ENCODE measurements at regions not wholly inside any gene's neighbourhood (a gene's known extent, or its start where the extent isn't known, plus 50 kb on each side); places are given as distances from the start of the nearest gene placed in this dataset.

- Histone ChIP-seq H3K4me1 (ENCODE audit: control insufficient read depth, insufficient read depth, low read length, poor library complexity, severe bottlenecking) (no peaks in the 10 kb centered on the region), H3K27me3 (replicated peaks; ENCODE audit: control insufficient read depth, insufficient read depth, low read length, poor library complexity, severe bottlenecking) (no peaks in the 10 kb centered on the region), H3K4me3 (ENCODE audit: insufficient read depth, low read depth, low read length, poor library complexity, severe bottlenecking) (no peak overlapping the region), H3K36me3 (ENCODE audit: control insufficient read depth, insufficient read depth, low read length) (no peaks in the 10 kb centered on the region), H3K27ac (ENCODE audit: insufficient read depth, low read length, poor library complexity, severe bottlenecking) (no peak overlapping the region), H3K9me3 (ENCODE audit: control insufficient read depth, low read length) (no peaks in the 10 kb centered on the region)
- no peak for DNase-seq
Measured at GRCh38 chr15:47363653-47364052, 353.7 kb upstream of the SEMA6D start.

- no peak overlapping the region for H3K4me3 ChIP-seq (ENCODE audit: insufficient read depth, low read depth, low read length, poor library complexity, severe bottlenecking)
- no peaks in the 10 kb centered on the region for H3K9me3 ChIP-seq (ENCODE audit: control insufficient read depth, low read length)
- H3K4me1 ChIP-seq (ENCODE audit: control insufficient read depth, insufficient read depth, low read length, poor library complexity, severe bottlenecking), result no peaks in the 10 kb centered on the region
- no peaks in the 10 kb centered on the region for H3K27me3 ChIP-seq (replicated peaks; ENCODE audit: control insufficient read depth, insufficient read depth, low read length, poor library complexity, severe bottlenecking)
- DNase-seq, result no peak
- no peak overlapping the region for H3K27ac ChIP-seq (ENCODE audit: insufficient read depth, low read length, poor library complexity, severe bottlenecking)
- H3K36me3 ChIP-seq (ENCODE audit: control insufficient read depth, insufficient read depth, low read length), result no peaks in the 10 kb centered on the region
Measured at GRCh38 chr15:47364230-47365141, 352.8 kb upstream of the SEMA6D start.

GRCh38 chr15:47366884-47367283 lies 350.4 kb upstream of the SEMA6D start:
- H3K4me3 ChIP-seq (ENCODE audit: insufficient read depth, low read depth, low read length, poor library complexity, severe bottlenecking), result no peak overlapping the region
- H3K27ac ChIP-seq (ENCODE audit: insufficient read depth, low read length, poor library complexity, severe bottlenecking), result no peak overlapping the region
- H3K4me1 ChIP-seq (ENCODE audit: control insufficient read depth, insufficient read depth, low read length, poor library complexity, severe bottlenecking), result no peaks in the 10 kb centered on the region
- no peaks in the 10 kb centered on the region for H3K36me3 ChIP-seq (ENCODE audit: control insufficient read depth, insufficient read depth, low read length)
- no peaks in the 10 kb centered on the region for H3K27me3 ChIP-seq (replicated peaks; ENCODE audit: control insufficient read depth, insufficient read depth, low read length, poor library complexity, severe bottlenecking)
- H3K9me3 ChIP-seq (ENCODE audit: control insufficient read depth, low read length), result no peaks in the 10 kb centered on the region
- DNase-seq, result no peak

- no peaks in the 10 kb centered on the region for H3K9me3 ChIP-seq (ENCODE audit: control insufficient read depth, low read length)
- no peaks in the 10 kb centered on the region for H3K27me3 ChIP-seq (replicated peaks; ENCODE audit: control insufficient read depth, insufficient read depth, low read length, poor library complexity, severe bottlenecking)
- DNase-seq, result no peak
- H3K4me3 ChIP-seq (ENCODE audit: insufficient read depth, low read depth, low read length, poor library complexity, severe bottlenecking), result no peak overlapping the region
- no peaks in the 10 kb centered on the region for H3K36me3 ChIP-seq (ENCODE audit: control insufficient read depth, insufficient read depth, low read length)
- no peak overlapping the region for H3K27ac ChIP-seq (ENCODE audit: insufficient read depth, low read length, poor library complexity, severe bottlenecking)
- H3K4me1 ChIP-seq (ENCODE audit: control insufficient read depth, insufficient read depth, low read length, poor library complexity, severe bottlenecking), result no peaks in the 10 kb centered on the region
Measured at GRCh38 chr15:47367726-47368390, 349.4 kb upstream of the SEMA6D start.

- Histone ChIP-seq H3K4me1 (ENCODE audit: control insufficient read depth, insufficient read depth, low read length, poor library complexity, severe bottlenecking) (no peaks in the 10 kb centered on the region), H3K4me3 (ENCODE audit: insufficient read depth, low read depth, low read length, poor library complexity, severe bottlenecking) (no peak overlapping the region), H3K9me3 (ENCODE audit: control insufficient read depth, low read length) (no peaks in the 10 kb centered on the region), H3K27ac (ENCODE audit: insufficient read depth, low read length, poor library complexity, severe bottlenecking) (no peak overlapping the region), H3K27me3 (replicated peaks; ENCODE audit: control insufficient read depth, insufficient read depth, low read length, poor library complexity, severe bottlenecking) (no peaks in the 10 kb centered on the region), H3K36me3 (ENCODE audit: control insufficient read depth, insufficient read depth, low read length) (no peaks in the 10 kb centered on the region)
- DNase-seq, result no peak
Measured at GRCh38 chr15:47371939-47372338, 345.4 kb upstream of the SEMA6D start.

GRCh38 chr15:47374222-47374621 lies 343.1 kb upstream of the SEMA6D start:
- no peaks in the 10 kb centered on the region for H3K27me3 ChIP-seq (replicated peaks; ENCODE audit: control insufficient read depth, insufficient read depth, low read length, poor library complexity, severe bottlenecking)
- no peaks in the 10 kb centered on the region for H3K4me1 ChIP-seq (ENCODE audit: control insufficient read depth, insufficient read depth, low read length, poor library complexity, severe bottlenecking)
- no peaks in the 10 kb centered on the region for H3K9me3 ChIP-seq (ENCODE audit: control insufficient read depth, low read length)
- H3K27ac ChIP-seq (ENCODE audit: insufficient read depth, low read length, poor library complexity, severe bottlenecking), result no peak overlapping the region
- no peak overlapping the region for H3K4me3 ChIP-seq (ENCODE audit: insufficient read depth, low read depth, low read length, poor library complexity, severe bottlenecking)
- no peak for DNase-seq
- no peaks in the 10 kb centered on the region for H3K36me3 ChIP-seq (ENCODE audit: control insufficient read depth, insufficient read depth, low read length)

- Histone ChIP-seq H3K9me3 (ENCODE audit: control insufficient read depth, low read length) (no peaks in the 10 kb centered on the region), H3K27ac (ENCODE audit: insufficient read depth, low read length, poor library complexity, severe bottlenecking) (no peak overlapping the region), H3K36me3 (ENCODE audit: control insufficient read depth, insufficient read depth, low read length) (no peaks in the 10 kb centered on the region), H3K4me3 (ENCODE audit: insufficient read depth, low read depth, low read length, poor library complexity, severe bottlenecking) (no peak overlapping the region), H3K27me3 (replicated peaks; ENCODE audit: control insufficient read depth, insufficient read depth, low read length, poor library complexity, severe bottlenecking) (no peaks in the 10 kb centered on the region), H3K4me1 (ENCODE audit: control insufficient read depth, insufficient read depth, low read length, poor library complexity, severe bottlenecking) (no peaks in the 10 kb centered on the region)
- DNase-seq, result no peak
Measured at GRCh38 chr15:47376190-47376589, 341.1 kb upstream of the SEMA6D start.

- Histone ChIP-seq H3K36me3 (ENCODE audit: control insufficient read depth, insufficient read depth, low read length) (no peaks in the 10 kb centered on the region), H3K27ac (ENCODE audit: insufficient read depth, low read length, poor library complexity, severe bottlenecking) (no peak overlapping the region), H3K9me3 (ENCODE audit: control insufficient read depth, low read length) (no peaks in the 10 kb centered on the region)
Measured at GRCh38 chr15:47377465-47377864, 339.8 kb upstream of the SEMA6D start.

GRCh38 chr15:47378527-47378926 lies 338.8 kb upstream of the SEMA6D start:
- Histone ChIP-seq H3K36me3 (ENCODE audit: control insufficient read depth, insufficient read depth, low read length) (no peaks in the 10 kb centered on the region), H3K27ac (ENCODE audit: insufficient read depth, low read length, poor library complexity, severe bottlenecking) (no peak overlapping the region), H3K27me3 (replicated peaks; ENCODE audit: control insufficient read depth, insufficient read depth, low read length, poor library complexity, severe bottlenecking) (no peaks in the 10 kb centered on the region), H3K9me3 (ENCODE audit: control insufficient read depth, low read length) (no peaks in the 10 kb centered on the region), H3K4me3 (ENCODE audit: insufficient read depth, low read depth, low read length, poor library complexity, severe bottlenecking) (no peak overlapping the region), H3K4me1 (ENCODE audit: control insufficient read depth, insufficient read depth, low read length, poor library complexity, severe bottlenecking) (no peaks in the 10 kb centered on the region)
- no peak for DNase-seq

More at GRCh38 chr15:47377465-47377864, 339.8 kb upstream of the SEMA6D start:
- Histone ChIP-seq H3K27me3 (replicated peaks; ENCODE audit: control insufficient read depth, insufficient read depth, low read length, poor library complexity, severe bottlenecking) (no peaks in the 10 kb centered on the region), H3K4me3 (ENCODE audit: insufficient read depth, low read depth, low read length, poor library complexity, severe bottlenecking) (no peak overlapping the region), H3K4me1 (ENCODE audit: control insufficient read depth, insufficient read depth, low read length, poor library complexity, severe bottlenecking) (no peaks in the 10 kb centered on the region)
- no peak for DNase-seq

GRCh38 chr15:47383102-47383501 lies 334.2 kb upstream of the SEMA6D start:
- no peak overlapping the region for H3K4me3 ChIP-seq (ENCODE audit: insufficient read depth, low read depth, low read length, poor library complexity, severe bottlenecking)
- no peaks in the 10 kb centered on the region for H3K9me3 ChIP-seq (ENCODE audit: control insufficient read depth, low read length)
- H3K36me3 ChIP-seq (ENCODE audit: control insufficient read depth, insufficient read depth, low read length), result no peaks in the 10 kb centered on the region
- H3K4me1 ChIP-seq (ENCODE audit: control insufficient read depth, insufficient read depth, low read length, poor library complexity, severe bottlenecking), result no peaks in the 10 kb centered on the region
- H3K27me3 ChIP-seq (replicated peaks; ENCODE audit: control insufficient read depth, insufficient read depth, low read length, poor library complexity, severe bottlenecking), result no peaks in the 10 kb centered on the region
- DNase-seq, result no peak
- no peak overlapping the region for H3K27ac ChIP-seq (ENCODE audit: insufficient read depth, low read length, poor library complexity, severe bottlenecking)
